CD4-positive, alpha-beta T cell treated with Interferon alpha-2 for 1 hour (primary cell): ENCODE measurements at regions not wholly inside any gene's neighbourhood (a gene's known extent, or its start where the extent isn't known, plus 50 kb on each side); places are given as distances from the start of the nearest gene placed in this dataset.

ENCODE experiments used
- DNase-seq, 2 donors: peaks; one replicate each; pipeline ENCODE4 v3.0.0-alpha.2; 2020 to 2022

DNA sequence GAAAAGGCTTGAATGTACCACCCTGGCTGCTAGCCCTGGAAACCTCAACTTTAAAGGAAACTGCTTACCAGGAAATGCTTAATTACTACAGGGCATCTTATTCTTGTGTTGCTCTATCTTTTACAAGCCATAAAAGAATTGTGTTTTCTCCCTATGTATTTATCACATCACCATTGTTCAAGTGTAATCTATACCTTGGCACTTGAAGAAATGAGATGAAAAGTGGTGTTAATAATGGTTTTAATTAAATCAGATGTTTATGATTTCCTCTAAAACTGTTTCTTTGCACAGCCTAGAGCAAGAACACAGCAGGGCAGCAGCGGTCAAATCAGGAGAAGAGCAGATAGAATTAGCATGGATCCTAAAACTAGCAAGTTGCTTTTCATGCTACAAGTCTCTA lies 131.8 kb upstream of the RGMB start:
- DNase-seq = no peak

DNA sequence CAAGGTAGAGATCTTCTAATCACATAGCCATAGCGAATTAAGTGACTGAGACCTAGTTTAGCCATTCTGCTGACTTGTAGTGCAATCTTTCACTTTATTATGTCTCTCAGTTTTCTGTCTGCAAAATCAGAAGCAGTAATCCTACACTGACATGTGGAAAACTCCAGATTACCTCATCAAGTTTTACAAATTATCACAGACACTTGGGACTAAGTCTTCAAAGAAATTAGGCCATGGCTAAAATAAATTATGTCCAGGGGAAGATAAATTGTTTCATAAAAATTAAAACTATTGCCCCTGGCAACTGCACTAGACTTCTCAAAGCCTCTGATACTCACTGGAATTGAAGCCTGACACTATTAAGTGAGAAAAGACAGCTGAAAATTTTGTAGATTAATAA lies 129.9 kb upstream of the RGMB start:
- DNase-seq = no peak

DNA sequence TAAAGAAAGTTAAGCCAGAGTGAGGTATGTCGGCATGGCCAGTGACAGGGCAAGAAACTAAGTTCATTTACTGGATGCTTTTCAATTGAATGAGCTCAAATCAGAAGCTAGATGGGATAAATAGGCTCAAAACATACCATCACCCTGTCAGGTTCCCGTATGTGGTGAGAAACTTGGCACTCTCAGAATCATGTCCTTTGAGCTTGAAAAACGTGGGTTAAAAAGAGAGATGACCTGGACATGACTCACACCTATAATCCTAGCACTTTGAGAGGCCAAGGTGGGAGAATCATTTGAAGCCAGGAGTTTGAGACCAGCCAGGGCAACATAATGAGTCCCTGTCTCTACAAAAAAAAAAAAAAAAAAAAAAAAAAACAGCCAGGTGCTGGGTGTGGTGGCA lies 121.7 kb upstream of the RGMB start:
- DNase-seq = no peak

DNA sequence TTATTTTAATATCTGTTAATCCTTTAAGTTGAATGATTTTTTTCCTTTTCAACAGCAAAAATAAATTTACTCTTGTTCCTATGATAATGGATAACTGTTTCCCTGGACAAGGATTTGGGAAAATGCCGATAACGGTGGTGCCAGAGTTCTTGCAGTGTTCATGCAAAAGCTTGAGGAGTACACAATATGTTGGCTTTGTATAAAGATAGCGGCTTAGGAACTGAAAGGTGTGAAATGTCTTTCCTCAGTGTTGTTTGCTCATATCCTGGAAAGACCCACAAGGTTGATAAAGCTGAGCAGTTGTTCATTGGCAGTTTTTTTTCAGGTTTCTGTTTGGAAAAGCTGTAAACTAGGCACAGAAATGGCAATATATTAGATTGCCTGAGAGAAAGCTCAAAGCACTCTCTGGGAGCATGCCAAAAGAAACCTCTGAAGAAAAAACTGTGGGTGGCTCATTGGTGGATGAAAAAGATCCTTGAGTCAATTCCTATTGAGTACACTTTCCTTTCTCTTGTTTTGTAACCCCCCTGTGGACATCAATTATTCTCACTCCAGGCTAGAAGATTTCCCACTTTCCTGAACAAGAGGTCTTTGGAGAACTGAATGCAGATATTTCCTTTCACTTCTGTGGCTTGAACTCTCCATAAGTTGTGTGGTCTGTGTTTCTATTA lies 117.2 kb upstream of the RGMB start:
- DNase-seq = no peak

DNA sequence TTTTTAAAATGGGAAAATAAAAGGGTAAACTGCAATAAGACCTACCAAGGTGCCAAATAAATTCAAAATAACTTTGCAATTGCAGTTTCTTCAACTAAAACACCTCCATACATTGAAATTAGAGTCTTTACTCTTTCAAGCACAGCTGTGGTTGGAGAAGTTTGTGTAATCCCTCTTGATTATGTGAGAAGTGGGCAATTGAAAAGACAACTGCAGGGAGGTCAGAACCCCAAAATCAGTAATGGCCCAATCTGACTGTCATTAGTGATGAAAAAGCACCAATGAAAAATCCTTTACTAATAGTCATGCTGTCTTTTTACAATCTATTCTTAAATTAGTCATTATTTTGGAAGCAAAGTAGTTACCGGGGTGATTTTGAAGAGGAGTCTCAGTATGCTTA lies 116.7 kb upstream of the RGMB start:
- DNase-seq = no peak

DNA sequence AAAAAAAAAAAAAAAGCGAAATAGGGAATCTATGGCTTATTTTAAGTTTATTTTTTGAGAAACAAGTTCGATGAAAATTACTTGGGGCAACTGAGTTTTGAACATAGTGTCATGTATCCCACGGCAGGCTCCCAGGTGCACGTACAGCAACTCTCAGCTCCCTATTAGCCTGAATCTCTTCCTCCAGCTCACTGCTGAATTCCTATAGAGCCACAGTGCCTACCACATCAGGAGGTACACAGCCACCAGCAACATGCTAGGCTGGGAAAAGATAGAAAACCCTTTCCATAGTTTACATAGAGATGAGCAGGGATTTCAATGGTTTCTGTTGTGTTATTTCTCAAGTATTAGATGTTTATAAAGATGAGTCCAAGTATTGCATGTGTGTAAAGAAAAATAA lies 115.9 kb upstream of the RGMB start:
- no peak for DNase-seq

DNA sequence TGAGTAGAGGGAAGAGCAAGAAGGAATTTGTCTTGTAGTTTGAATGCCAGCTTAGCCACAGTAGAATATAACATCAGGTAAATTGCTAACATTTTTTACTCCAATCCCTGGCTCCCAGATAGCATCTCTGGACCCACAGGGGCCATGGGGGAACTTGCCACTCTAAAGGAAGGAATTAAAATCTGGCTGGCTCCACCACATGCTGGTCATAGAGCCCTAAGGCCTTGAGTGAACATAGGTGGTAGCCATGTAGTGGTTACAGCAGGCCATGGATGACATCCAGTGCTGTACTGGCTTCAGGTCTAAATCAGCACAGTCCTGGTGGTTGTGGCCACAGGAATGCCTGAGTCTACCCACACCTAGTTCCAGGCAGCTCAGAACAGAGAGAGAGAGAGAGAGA lies 109.9 kb upstream of the RGMB start:
- DNase-seq = no peak

DNA sequence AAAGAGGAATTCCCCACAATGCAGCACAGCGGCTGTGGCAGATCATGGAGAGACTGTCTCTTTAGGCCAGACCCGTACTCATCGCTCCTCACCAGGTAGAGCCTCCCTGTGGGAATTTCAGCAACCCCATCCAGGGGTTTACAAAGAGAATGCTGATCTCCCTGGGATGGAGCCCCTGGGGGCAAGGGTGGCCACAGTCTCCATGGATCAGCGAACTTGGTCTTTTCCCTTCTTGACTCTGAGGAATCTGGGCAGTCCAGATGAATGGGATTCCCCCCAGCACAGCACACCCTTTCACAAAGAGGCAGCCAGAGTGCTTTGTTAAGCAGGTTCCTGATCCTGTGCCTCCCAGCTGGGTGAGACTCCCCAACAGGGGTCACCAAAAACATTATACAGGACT lies 108.7 kb upstream of the RGMB start:
- DNase-seq = no peak

DNA sequence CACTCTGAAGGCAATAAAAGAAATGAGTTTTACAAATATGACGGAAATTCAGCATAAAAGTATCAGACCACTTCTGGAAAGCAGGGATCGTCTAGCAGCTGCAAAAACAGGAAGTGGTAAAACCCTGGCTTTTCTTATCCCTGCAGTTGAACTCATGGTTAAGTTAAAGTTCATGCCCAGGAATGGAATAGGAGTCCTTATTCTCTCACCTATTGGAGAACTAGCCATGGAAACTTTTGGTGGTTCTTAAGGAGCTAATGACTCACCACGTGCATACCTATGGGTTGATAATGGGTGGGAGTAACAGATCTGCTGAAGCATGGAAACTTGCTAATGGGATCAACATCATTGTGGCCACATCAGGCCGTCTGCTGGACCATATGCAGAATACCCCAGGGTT lies 93.5 kb upstream of the RGMB start:
- no peak for DNase-seq

DNA sequence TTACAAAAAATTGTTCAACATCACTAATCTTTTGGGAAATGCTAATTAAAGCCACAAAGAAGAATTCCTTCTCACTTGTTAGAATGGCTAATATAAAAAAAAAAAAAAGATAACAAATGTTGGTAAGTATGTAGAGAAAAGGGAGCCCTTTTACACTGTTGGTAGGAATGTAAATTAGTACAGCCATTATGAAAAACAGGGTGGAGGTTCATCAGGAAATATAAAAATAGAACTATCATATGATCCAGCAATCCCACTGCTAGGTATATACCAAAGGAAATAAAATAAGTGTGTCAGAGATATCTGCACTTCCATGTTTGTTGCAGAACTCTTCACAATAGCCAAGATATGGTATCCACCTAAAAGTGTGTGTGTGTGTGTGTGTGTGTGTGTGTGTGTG lies 83.5 kb upstream of the RGMB start:
- no peak for DNase-seq

DNA sequence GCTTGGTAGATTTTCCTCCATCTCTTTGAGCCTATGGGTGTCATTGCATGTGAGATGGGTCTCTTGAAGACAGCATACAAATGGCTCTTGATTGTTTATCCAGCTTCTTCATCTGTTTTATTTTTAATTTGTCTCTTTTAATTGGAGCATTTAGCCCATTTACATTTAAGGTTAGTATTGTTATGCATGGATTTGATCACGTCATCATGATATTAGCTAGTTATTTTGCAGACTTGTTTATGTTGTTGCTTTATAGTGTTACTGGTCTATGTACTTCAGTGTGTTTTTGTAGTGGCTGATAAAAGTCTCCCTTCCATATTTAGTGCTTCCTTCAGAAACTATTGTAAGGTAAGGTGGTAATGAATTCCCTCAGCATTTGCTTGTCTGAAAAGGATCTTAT lies 78.6 kb upstream of the RGMB start:
- no peak for DNase-seq

DNA sequence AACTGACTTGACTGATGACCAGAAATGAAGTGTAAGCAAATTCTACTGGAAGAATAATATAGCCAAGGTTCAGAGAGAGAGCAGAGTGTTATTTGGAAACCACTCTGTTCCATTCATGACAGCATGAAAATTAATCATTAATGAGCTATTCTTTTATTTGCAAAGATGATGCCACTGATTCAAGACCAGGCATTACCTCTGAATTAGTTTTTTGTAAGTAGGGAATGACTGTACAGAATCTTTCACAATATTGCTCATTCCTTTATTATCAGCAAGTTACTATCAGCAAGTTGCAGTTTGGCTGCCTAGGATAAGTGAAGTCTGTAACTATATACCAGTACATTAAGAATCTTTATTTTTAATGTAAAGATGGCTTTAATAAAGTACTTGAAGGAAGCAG lies 75.1 kb upstream of the RGMB start:
- no peak for DNase-seq

DNA sequence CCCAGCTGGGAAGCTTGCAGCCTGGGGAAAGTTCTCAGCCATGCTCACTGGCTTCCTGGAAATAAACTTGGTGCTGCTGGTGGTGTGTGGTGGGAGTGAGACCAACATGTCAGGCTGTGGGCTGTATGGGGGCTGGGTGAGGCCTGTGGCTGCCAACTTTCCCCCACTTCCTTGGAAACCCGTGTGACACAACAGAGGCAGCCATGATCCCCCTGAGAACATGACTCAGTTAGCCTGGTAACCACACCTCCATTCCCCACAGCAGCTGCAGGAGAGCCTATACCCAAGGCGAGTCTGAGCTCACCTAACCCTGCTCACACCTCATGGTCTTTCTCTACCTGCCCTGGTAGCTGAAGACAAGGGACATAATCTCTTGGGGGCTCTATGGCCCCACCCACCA lies 72.7 kb upstream of the RGMB start:
- no peak for DNase-seq

DNA sequence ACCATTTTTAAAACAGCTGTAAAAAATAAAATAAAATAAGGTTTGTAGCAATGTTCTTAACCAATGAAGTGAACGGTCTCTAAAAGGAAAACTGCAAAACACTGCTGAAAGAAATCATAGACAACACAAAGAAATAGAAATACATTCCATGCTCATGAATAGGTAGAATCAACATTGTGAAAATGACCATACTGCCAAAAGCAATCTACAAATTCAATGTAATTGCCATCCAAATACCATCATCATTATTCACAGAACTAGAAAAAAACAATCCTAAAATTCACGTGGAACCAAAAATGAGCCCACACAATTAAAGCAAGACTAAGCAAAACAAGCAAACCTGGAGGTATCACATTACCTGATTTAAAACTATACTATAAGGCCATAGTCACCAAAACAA lies 67.6 kb upstream of the RGMB start:
- DNase-seq = no peak

DNA sequence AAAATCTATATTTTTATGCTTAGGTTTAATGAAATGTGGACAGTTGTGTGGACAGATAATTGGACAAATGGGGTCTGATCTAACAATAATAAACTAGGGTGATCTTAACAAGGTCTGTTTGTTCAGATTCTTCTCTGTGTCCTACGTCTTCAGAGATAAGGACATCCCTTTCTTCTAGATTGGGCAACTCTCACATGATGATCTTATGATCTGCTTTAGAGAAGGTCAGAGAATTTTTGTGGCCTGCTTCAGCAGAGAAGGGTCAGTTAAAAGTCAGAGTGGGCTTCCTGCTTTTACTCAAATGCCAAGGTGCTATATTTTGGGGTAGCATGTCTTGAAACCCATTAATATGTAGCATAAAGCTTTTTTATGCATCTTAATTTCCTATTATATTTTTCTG lies 63.8 kb upstream of the RGMB start:
- no peak for DNase-seq

DNA sequence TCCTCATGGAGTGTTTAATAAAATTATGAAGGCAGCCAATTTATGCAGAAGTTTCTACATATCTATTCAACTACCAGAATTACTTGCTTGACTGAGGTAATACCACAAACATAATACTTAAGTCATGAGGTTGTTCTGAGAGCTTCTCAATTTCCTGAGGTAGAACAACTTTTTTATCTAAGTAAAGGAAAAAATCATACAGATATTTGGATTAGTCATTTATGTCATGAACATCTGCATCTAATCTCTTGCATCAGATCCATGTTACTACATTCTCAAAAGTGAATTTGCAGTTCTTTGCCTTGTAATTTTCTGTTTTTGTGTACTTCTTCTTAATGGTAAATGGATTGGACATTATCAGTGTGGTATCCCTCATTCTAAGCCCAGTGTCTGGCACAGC lies 60.4 kb upstream of the RGMB start:
- DNase-seq = no peak

DNA sequence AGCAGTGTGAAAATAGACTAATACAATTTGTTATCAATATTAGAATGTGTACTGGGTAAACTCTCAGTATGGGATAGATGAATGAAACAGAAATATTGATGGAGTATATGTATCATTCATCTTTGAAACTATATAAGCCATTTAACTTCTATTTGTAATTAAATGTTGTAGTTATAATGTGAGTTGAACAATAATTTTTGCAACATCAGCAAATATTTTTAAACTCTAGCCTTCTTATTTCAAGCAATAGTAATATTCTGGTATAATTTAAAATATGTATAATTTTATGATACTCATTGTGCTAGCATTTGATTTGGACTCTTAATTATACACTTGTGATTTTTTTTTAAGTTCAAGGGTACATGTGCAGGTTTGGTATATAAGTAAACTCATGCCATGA lies 59.6 kb upstream of the RGMB start:
- DNase-seq = no peak

DNA sequence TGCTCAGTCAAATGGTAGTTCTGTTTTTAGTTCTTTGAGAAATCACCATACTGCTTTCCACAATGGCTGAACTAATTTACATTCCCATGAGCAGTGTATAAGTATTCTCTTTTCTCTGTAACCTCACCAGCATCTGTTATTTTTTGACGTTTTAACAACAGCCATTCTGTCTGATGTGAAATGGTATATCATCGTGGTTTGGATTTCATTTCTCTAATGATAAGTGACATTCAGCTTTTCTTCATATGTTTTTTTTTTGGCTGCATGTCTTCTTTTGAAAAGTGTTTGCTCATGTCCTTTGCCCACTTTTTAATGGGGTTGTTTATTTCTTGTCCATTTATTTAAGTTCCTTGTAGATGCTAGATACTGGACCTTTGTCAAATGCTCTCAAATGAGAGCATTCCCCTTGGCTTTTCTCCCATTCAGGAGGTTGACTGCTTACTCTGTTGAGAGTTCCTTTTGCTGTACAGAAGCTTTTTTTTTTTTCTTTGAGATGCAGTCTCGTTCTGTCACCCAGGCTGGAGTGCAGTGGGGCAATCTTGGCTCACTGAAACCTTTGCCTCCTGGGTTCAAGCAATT lies 58.7 kb upstream of the RGMB start:
- no peak for DNase-seq

DNA sequence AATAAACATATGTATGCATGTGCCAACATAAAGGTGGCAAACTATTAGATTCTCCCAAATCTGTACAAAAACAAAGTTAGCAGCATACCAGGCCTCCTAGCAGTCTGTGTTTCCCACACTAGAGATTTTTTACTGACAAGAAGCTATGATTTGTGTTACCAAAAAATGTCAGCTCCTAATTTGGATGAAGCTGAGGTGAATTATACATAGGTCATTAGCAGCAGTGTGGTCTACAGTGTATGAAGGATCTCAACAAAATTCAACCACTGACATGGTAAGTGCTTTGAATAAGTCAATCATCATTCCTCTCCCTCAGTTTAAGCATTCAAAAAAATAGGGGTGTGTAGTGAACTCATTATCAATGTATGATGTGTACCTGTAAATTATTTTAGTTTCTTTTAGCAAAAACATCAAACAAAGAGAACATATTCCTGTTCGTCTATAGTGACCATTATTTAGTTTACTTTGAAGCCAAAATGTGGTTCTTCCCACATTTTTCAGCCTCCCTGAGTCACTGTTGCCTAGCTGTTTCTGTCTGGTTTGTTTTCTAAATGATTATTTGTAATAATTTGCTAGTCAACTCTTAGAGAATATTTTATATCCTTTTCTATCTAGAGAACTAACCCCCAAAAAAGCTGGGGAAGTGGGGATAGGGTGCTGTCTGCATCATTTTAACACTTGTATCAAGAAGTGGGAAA lies 52.1 kb upstream of the RGMB start:
- DNase-seq = no peak

DNA sequence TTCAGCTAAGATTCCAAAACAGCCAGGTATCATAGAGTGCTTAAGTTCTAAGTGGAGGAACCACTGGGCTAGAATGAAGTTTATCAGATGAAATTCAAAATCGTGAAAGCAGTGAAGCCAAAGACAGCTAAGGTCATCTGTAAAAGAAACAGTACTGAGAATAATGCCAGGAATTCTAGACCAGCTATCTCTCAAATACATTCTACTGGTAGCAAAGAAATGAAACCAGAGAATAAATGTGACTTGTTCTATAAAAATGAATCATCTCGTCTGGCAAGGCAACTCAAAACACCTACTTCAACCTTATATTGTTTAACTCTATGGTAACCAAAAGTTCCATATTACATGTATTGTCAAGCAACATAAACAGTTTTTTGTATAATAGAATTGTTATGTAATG lies 51.3 kb upstream of the RGMB start:
- no peak for DNase-seq

DNA sequence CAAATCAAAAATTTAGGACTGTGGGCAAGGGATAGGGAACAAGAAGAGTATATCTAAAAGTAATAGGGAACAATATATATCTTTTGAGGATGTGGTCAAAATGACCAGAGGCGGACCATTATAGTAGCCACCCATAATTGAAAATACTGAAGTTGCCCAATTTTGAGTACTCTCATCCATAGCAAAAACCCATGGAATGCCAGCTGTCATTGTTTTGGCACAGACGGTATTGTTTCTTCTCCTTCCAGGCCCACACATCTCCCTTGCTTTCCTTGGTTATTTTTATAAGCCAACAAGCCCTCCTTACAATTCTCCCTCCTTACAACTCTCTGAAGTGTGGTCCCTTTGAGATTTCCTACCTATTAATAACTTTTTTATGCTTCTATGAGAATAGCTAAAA lies 50.4 kb upstream of the RGMB start:
- no peak for DNase-seq
